ENCODE measurements at regions not wholly inside any gene's neighbourhood (a gene's known extent, or its start where the extent isn't known, plus 50 kb on each side); places are given as distances from the start of the nearest gene placed in this dataset.

GRCh38 chr18:54100920-54101470 lies 123.5 kb downstream of the MBD2 start:
- intact Hi-C loops (cut with DNase I; ENCODE audit: low total_unique reads) = no loop called here
- H3K27me3 ChIP-seq (replicated peaks in 1 of 7) = no peaks in the 10 kb centered on the region
- 62 to 87% (median 75%) methylated on average over 4 of the region's 4 CpGs for WGBS, 5 donors
- no peak for TF ChIP-seq POLR2AphosphoS5 (IDR thresholded peaks at IDR 0.05)
- no peak for TF ChIP-seq POLR2A (IDR thresholded peaks at IDR 0.05)
- TF ChIP-seq, protein P1, sequence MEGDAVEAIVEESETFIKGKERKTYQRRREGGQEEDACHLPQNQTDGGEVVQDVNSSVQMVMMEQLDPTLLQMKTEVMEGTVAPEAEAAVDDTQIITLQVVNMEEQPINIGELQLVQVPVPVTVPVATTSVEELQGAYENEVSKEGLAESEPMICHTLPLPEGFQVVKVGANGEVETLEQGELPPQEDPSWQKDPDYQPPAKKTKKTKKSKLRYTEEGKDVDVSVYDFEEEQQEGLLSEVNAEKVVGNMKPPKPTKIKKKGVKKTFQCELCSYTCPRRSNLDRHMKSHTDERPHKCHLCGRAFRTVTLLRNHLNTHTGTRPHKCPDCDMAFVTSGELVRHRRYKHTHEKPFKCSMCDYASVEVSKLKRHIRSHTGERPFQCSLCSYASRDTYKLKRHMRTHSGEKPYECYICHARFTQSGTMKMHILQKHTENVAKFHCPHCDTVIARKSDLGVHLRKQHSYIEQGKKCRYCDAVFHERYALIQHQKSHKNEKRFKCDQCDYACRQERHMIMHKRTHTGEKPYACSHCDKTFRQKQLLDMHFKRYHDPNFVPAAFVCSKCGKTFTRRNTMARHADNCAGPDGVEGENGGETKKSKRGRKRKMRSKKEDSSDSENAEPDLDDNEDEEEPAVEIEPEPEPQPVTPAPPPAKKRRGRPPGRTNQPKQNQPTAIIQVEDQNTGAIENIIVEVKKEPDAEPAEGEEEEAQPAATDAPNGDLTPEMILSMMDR (IDR thresholded peaks at IDR 0.05 in 8 of 11, conservative IDR thresholded peaks at IDR 0.05 in 3 of 11) = no peak
- no peak overlapping the region for H3K4me3 ChIP-seq
- H3K27ac ChIP-seq = no peak overlapping the region
- no peaks in the 10 kb centered on the region for H3K4me1 ChIP-seq
- H3K36me3 ChIP-seq = no peaks in the 10 kb centered on the region
- H3K9me3 ChIP-seq = peaks cover 0 to 14% (median 7%) of the 10 kb centered on the region in 8 donors
- no peak for DNase-seq

GRCh38 chr18:54100466-54100865 lies 124.0 kb downstream of the MBD2 start:
- TF ChIP-seq, protein P1 (IDR thresholded peaks at IDR 0.05 in 8 of 11, conservative IDR thresholded peaks at IDR 0.05 in 3 of 11) = no peak
- TF ChIP-seq POLR2AphosphoS5 (IDR thresholded peaks at IDR 0.05) (no peak), POLR2A (IDR thresholded peaks at IDR 0.05) (no peak)
- Histone ChIP-seq H3K27me3 (replicated peaks in 1 of 7) (no peaks in the 10 kb centered on the region), H3K27ac (no peak overlapping the region), H3K4me1 (no peaks in the 10 kb centered on the region), H3K4me3 (no peak overlapping the region), H3K9me3 (peaks cover 0 to 14% (median 7%) of the 10 kb centered on the region in 8 donors), H3K36me3 (no peaks in the 10 kb centered on the region)
- no peak for DNase-seq
- WGBS, 5 donors = 81 to 98% (median 91%) methylated on average over 2 of the region's 2 CpGs
- intact Hi-C loops (cut with DNase I; ENCODE audit: low total_unique reads) = no loop called here

DNA sequence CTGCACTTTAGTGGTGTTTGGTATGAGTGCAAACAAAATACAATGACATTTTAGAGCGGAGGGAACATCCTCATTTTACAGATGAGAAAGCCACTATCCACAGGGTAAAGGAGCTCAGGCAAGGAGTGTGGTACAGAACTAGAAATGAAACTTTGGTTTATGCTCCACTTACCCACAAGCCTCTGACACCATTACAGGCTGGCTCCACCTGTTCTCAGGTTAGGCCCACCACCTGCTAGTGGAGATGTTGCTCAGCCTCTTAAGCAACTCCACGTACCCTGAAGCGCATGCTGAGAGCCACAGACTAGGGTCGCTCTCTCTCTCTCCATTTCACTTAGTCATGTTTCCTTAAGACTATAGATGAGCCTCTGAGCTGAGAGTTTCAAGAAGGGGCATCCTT lies 130.0 kb downstream of the MBD2 start:
- no peaks in the 10 kb centered on the region for H3K4me1 ChIP-seq

DNA sequence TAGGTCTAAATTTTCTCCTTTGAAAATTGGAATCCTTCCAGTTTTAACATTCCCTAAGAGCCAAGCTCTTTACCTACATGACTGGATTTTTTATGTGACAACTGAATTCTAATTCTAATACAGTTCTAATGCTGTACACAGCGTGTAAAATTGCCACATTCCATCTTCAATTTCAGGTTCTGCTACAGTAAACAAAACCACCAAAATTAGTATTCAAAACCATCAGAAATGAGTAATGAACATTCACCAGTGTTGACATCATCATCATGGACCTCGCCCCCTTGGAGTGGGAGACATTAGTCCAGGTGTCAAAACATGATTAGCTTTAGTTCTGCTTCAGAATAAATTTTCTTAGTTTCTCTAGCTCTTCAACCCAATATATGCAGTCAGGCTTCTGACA lies 133.6 kb downstream of the MBD2 start:
- 65 to 86% (median 79%) methylated on average over 2 of the region's 2 CpGs for WGBS, 5 donors
- peaks cover 0 to 13% (median 0%) of the 10 kb centered on the region in 6 donors for H3K4me1 ChIP-seq
- no peak overlapping the region for H3K4me3 ChIP-seq
- no peaks in the 10 kb centered on the region for H3K36me3 ChIP-seq
- no peak for DNase-seq
- TF ChIP-seq POLR2A (IDR thresholded peaks at IDR 0.05) (no peak), POLR2AphosphoS5 (IDR thresholded peaks at IDR 0.05) (no peak)
- TF ChIP-seq, protein P1 (IDR thresholded peaks at IDR 0.05 in 8 of 11, conservative IDR thresholded peaks at IDR 0.05 in 3 of 11) = no peak
- H3K27ac ChIP-seq = no peak overlapping the region
- no peaks in the 10 kb centered on the region for H3K27me3 ChIP-seq (replicated peaks in 1 of 7)
- intact Hi-C loops (cut with DNase I; ENCODE audit: low total_unique reads) = no loop called here
- no peaks in the 10 kb centered on the region for H3K9me3 ChIP-seq

More for the DNA sequence above, 130.0 kb downstream of the MBD2 start:
- intact Hi-C loops (cut with DNase I; ENCODE audit: low total_unique reads) = no loop called here
- peaks cover 0 to 14% (median 7%) of the 10 kb centered on the region in 8 donors for H3K9me3 ChIP-seq
- no peak for TF ChIP-seq POLR2AphosphoS5 (IDR thresholded peaks at IDR 0.05)
- TF ChIP-seq, protein P1 (IDR thresholded peaks at IDR 0.05 in 8 of 11, conservative IDR thresholded peaks at IDR 0.05 in 3 of 11) = no peak
- no peak for TF ChIP-seq POLR2A (IDR thresholded peaks at IDR 0.05)
- H3K4me3 ChIP-seq = no peak overlapping the region
- no peaks in the 10 kb centered on the region for H3K36me3 ChIP-seq
- H3K27ac ChIP-seq = no peak overlapping the region
- no peak for DNase-seq
- H3K27me3 ChIP-seq (replicated peaks in 1 of 7) = no peaks in the 10 kb centered on the region
- WGBS, 5 donors = 66 to 93% (median 87%) methylated on average over 4 of the region's 4 CpGs

Data from spleen (tissue), 11 donors.